H9 (cell line): ENCODE measurements at regions not wholly inside any gene's neighbourhood (a gene's known extent, or its start where the extent isn't known, plus 50 kb on each side); places are given as distances from the start of the nearest gene placed in this dataset.

Experiments
- DNase-seq: peaks from one replicate; pipeline ENCODE4 v3.0.0-alpha.2; 2017
- H2AFZ ChIP-seq: one replicate; pipeline ENCODE4 v1.6.1; 2013; ENCODE audit warnings: mild to moderate bottlenecking, low read length, control low read depth, moderate library complexity
- H2AK5ac ChIP-seq: 2 replicates; pipeline ENCODE4 v1.6.1; 2013; ENCODE audit warnings: low read length, control low read depth, mixed read lengths; ENCODE audit not compliant: insufficient read length
- H2BK120ac ChIP-seq: one replicate; pipeline ENCODE4 v1.6.1; 2013; ENCODE audit warnings: low read depth, mild to moderate bottlenecking, low read length, control low read depth, inconsistent platforms; ENCODE audit not compliant: poor library complexity, severe bottlenecking
- H2BK12ac ChIP-seq: 2 replicates; pipeline ENCODE4 v1.6.1; 2013; ENCODE audit warnings: low read length, control low read depth, mixed read lengths, low read depth; ENCODE audit not compliant: insufficient read length
- H2BK15ac ChIP-seq: 2 replicates; pipeline ENCODE4 v1.6.1; 2013; ENCODE audit warnings: low read depth, low read length, control low read depth
- H2BK20ac ChIP-seq: one replicate; pipeline ENCODE4 v1.6.1; 2013; ENCODE audit warnings: low read depth, mild to moderate bottlenecking, low read length, control low read depth, inconsistent platforms; ENCODE audit not compliant: poor library complexity, severe bottlenecking
- H2BK5ac ChIP-seq: 2 replicates; pipeline ENCODE4 v1.6.1; 2013; ENCODE audit warnings: low read length, control low read depth, mixed read lengths; ENCODE audit not compliant: insufficient read length
- H3K14ac ChIP-seq: 2 replicates; pipeline ENCODE4 v1.6.1; 2013; ENCODE audit warnings: low read length, control low read depth; ENCODE audit not compliant: insufficient read depth
- H3K18ac ChIP-seq: 2 replicates; pipeline ENCODE4 v1.6.1; 2013; ENCODE audit warnings: low read depth, mild to moderate bottlenecking, mixed read lengths, low read length, control low read depth; ENCODE audit not compliant: insufficient read length
- H3K23ac ChIP-seq: 2 replicates; pipeline ENCODE4 v1.6.1; 2013; ENCODE audit warnings: low read length, control low read depth, mixed read lengths, low read depth; ENCODE audit not compliant: insufficient read length
- H3K23me2 ChIP-seq: 2 replicates; pipeline ENCODE4 v1.6.1; 2013; ENCODE audit warnings: low read depth, mild to moderate bottlenecking, mixed read lengths, low read length, control low read depth; ENCODE audit not compliant: insufficient read length, poor library complexity, severe bottlenecking
- H3K27ac ChIP-seq: 2 replicates; pipeline ENCODE4 v1.5.1; 2013; ENCODE audit warnings: low read length, control low read depth, mixed read lengths, low read depth; ENCODE audit not compliant: insufficient read length
- H3K27me3 ChIP-seq: 2 replicates; pipeline ENCODE4 v1.6.1; 2013; ENCODE audit warnings: low read length, control low read depth, inconsistent platforms; ENCODE audit not compliant: insufficient read depth
- H3K4ac ChIP-seq: 2 replicates; pipeline ENCODE4 v1.6.1; 2013; ENCODE audit warnings: low read depth, mild to moderate bottlenecking, control low read depth, inconsistent platforms, low read length, moderate library complexity
- H3K4me1 ChIP-seq: 2 replicates; pipeline ENCODE4 v1.6.1; 2013; ENCODE audit warnings: low read length, control low read depth, inconsistent platforms; ENCODE audit not compliant: insufficient read depth
- H3K4me2 ChIP-seq: 2 replicates; pipeline ENCODE4 v1.6.1; 2013; ENCODE audit warnings: low read length, control low read depth, mixed read lengths; ENCODE audit not compliant: insufficient read length, insufficient read depth
- H3K56ac ChIP-seq: 2 replicates; pipeline ENCODE4 v1.6.1; 2013; ENCODE audit warnings: low read depth, mild to moderate bottlenecking, mixed read lengths, low read length, control low read depth; ENCODE audit not compliant: insufficient read length
- H3K79me1 ChIP-seq: 2 replicates; pipeline ENCODE4 v1.6.1; 2013; ENCODE audit warnings: low read depth, mild to moderate bottlenecking, moderate library complexity, low read length, control low read depth, inconsistent platforms; ENCODE audit not compliant: insufficient read depth, poor library complexity, severe bottlenecking
- H3K79me2 ChIP-seq: 2 replicates; pipeline ENCODE4 v1.6.1; 2013; ENCODE audit warnings: low read length, control low read depth, inconsistent platforms; ENCODE audit not compliant: insufficient read depth
- H3K9ac ChIP-seq: 2 replicates; pipeline ENCODE4 v1.6.1; 2013; ENCODE audit warnings: low read length, control low read depth, mixed read lengths; ENCODE audit not compliant: insufficient read length; ENCODE audit errors: extremely low read depth
- H3K9me3 ChIP-seq: one replicate; pipeline ENCODE4 v1.6.1; 2013; ENCODE audit warnings: low read depth, low read length, inconsistent platforms; ENCODE audit not compliant: control insufficient read depth
- H3T11ph ChIP-seq: one replicate; pipeline ENCODE4 v1.6.1; 2013; ENCODE audit warnings: mild to moderate bottlenecking, low read length, control low read depth, inconsistent platforms
- H4K20me1 ChIP-seq: one replicate; pipeline ENCODE4 v1.6.1; 2013; ENCODE audit not compliant: control insufficient read depth, insufficient read length, insufficient read depth
- H4K5ac ChIP-seq: 2 replicates; pipeline ENCODE4 v1.6.1; 2013; ENCODE audit warnings: low read depth, mild to moderate bottlenecking, mixed read lengths, low read length, control low read depth; ENCODE audit not compliant: insufficient read length
- H4K8ac ChIP-seq: replicated peaks from 2 replicates; pipeline ENCODE4 v1.6.1; 2013; ENCODE audit warnings: low read length, control low read depth, mixed read lengths, low read depth; ENCODE audit not compliant: insufficient read length
- H4K91ac ChIP-seq: 2 replicates; pipeline ENCODE4 v1.6.1; 2013; ENCODE audit warnings: low read depth, mild to moderate bottlenecking, moderate library complexity, mixed read lengths, low read length, control low read depth; ENCODE audit not compliant: insufficient read length
- H3K27ac Mint-ChIP-seq, 3 experiments: 2 replicates in 2 of 3; 3 replicates in 1 of 3; pipeline ENCODE4 v1.8.0; 2020 to 2021; ENCODE audit warnings: mixed read lengths in 3 of 3, mild to moderate bottlenecking in 1 of 3, moderate library complexity in 1 of 3
- H3K27me3 Mint-ChIP-seq: 2 replicates; pipeline ENCODE4 v1.8.0; 2021; ENCODE audit warnings: low read depth, mild to moderate bottlenecking, moderate library complexity, mixed read lengths
- H3K36me3 Mint-ChIP-seq, 3 experiments: 2 replicates in 2 of 3; 3 replicates in 1 of 3; pipeline ENCODE4 v1.8.0; 2020 to 2021; ENCODE audit warnings: low read depth in 3 of 3, mixed read lengths in 3 of 3; ENCODE audit not compliant: insufficient read depth in 1 of 3
- H3K4me1 Mint-ChIP-seq, 2 experiments: 2 replicates each; pipeline ENCODE4 v1.8.0; 2020; ENCODE audit warnings: mixed read lengths in 2 of 2
- H3K4me3 Mint-ChIP-seq, 2 experiments: 2 replicates in 1 of 2; 3 replicates in 1 of 2; pipeline ENCODE4 v1.8.0; 2020 to 2021; ENCODE audit warnings: mild to moderate bottlenecking in 2 of 2, mixed read lengths in 2 of 2, moderate library complexity in 1 of 2
- H3K9me3 Mint-ChIP-seq, 2 experiments: 2 replicates in 1 of 2; 3 replicates in 1 of 2; pipeline ENCODE4 v1.8.0; 2020; ENCODE audit warnings: mild to moderate bottlenecking in 2 of 2, mixed read lengths in 2 of 2, moderate library complexity in 1 of 2
- WGBS: extraction: QIAGEN DNeasy Blood & Tissue Kit; methylation state at CpG from one replicate; pipeline ENCODE4 v1.1.7; 2013; ENCODE audit warnings: missing lambda C conversion rate, low lambda C conversion rate, mixed read lengths; ENCODE audit not compliant: insufficient read length; ENCODE audit errors: extremely low coverage; 5-methylcytosine and 5-hydroxymethylcytosine counted together
- TF ChIP-seq, protein P1 (sequence below): fragments of 200-600 bp; sonication (generic); conservative IDR thresholded peaks from 3 replicates; pipeline ENCODE4 v1.8.0; 2021; ENCODE audit warnings: antibody characterized with exemption, mild to moderate bottlenecking

DNA sequence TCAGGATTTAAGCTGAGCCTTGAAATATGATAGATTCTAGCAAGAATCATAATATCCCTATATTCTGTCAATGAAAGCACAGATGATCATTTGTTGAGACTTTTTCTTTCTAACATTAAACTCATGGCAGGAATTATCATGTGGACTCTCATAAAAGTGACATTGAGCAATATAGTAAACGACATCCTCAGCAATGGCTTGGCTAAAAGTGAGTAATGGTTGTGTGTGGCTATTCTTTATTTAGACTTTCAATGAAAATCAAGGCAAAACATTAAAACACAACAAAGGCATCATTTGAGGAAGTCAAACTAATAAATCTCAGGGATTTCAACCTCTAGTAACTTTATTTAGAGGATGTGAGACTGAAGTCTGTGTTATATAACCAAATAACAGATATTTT, 257.8 kb upstream of the ADGRL4 start:
- Histone ChIP-seq H3K4ac (no peak overlapping the region), H3K56ac (no peak overlapping the region), H3K23me2 (no peaks in the 10 kb centered on the region), H2AFZ (no peak overlapping the region), H2BK120ac (no peak overlapping the region), H4K20me1 (no peaks in the 10 kb centered on the region), H3K9me3 (no peaks in the 10 kb centered on the region), H3K79me2 (no peaks in the 10 kb centered on the region), H2AK5ac (no peak overlapping the region), H3K4me1 (peaks cover 11% of the 10 kb centered on the region), H3K4me2 (no peak overlapping the region), H3K27ac (no peak overlapping the region), H3K14ac (no peak overlapping the region), H4K5ac (no peak overlapping the region), H3K18ac (no peak overlapping the region), H4K8ac (no peak overlapping the region), H3K27me3 (no peaks in the 10 kb centered on the region), H4K91ac (no peak overlapping the region), H2BK15ac (no peak overlapping the region), H3T11ph (no peak overlapping the region), H2BK20ac (no peak overlapping the region), H3K9ac (no peak overlapping the region), H2BK12ac (no peak overlapping the region), H3K79me1 (no peaks in the 10 kb centered on the region), H3K23ac (no peak overlapping the region), H2BK5ac (no peak overlapping the region)
- no peak overlapping the region for H3K4me3 Mint-ChIP-seq
- peak overlapping the region in 2 of 3 experiments; percentile 19 to 86; a peak in 2 of 7 replicates for H3K27ac Mint-ChIP-seq
- WGBS: no CpG with 5 or more reads among the region's 1 CpG
- H3K4me1 Mint-ChIP-seq: peaks cover 48 to 62% of the 10 kb centered on the region in 2 experiments
- H3K27me3 Mint-ChIP-seq: no peaks in the 10 kb centered on the region
- no peaks in the 10 kb centered on the region; a peak in 1 of 7 replicates for H3K36me3 Mint-ChIP-seq
- DNase-seq: no peak
- no peaks in the 10 kb centered on the region for H3K9me3 Mint-ChIP-seq
- TF ChIP-seq, protein P1, sequence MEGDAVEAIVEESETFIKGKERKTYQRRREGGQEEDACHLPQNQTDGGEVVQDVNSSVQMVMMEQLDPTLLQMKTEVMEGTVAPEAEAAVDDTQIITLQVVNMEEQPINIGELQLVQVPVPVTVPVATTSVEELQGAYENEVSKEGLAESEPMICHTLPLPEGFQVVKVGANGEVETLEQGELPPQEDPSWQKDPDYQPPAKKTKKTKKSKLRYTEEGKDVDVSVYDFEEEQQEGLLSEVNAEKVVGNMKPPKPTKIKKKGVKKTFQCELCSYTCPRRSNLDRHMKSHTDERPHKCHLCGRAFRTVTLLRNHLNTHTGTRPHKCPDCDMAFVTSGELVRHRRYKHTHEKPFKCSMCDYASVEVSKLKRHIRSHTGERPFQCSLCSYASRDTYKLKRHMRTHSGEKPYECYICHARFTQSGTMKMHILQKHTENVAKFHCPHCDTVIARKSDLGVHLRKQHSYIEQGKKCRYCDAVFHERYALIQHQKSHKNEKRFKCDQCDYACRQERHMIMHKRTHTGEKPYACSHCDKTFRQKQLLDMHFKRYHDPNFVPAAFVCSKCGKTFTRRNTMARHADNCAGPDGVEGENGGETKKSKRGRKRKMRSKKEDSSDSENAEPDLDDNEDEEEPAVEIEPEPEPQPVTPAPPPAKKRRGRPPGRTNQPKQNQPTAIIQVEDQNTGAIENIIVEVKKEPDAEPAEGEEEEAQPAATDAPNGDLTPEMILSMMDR: no peak
